GM21529 (cell line): ENCODE measurements at regions not wholly inside any gene's neighbourhood (a gene's known extent, or its start where the extent isn't known, plus 50 kb on each side); places are given as distances from the start of the nearest gene placed in this dataset.
A peak's percentile ranks its signal among the peaks of the same experiment; 100 is the strongest.

ENCODE experiments used
- ATAC-seq: cut with Tn5 transposase; IDR thresholded peaks from one replicate; pipeline ENCODE4 v1.9.1; 2021; ENCODE audit not compliant: unreplicated experiment

DNA sequence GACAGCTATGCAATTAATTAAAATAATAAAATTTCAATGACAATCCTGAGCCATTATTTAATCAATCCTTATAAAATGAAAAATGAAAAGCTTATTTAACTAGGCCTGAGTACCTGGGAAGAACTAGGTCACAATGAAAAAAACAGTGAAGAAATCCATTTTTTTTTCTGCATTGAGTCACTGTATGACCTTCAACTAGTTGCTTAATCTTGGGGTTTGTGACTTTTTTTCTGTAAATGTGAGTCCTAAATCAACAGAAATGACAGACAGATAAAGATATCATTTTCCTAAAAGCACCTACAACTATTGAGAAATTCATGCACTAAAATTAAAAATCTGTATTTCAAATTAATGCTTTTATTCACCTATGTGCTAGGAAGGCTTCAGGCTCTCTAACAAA lies 96.8 kb downstream of the TMEM26 start:
- no peak for ATAC-seq

- ATAC-seq: no peak
Measured at GRCh38 chr10:61355211-61355610, 98.0 kb downstream of the TMEM26 start.

DNA sequence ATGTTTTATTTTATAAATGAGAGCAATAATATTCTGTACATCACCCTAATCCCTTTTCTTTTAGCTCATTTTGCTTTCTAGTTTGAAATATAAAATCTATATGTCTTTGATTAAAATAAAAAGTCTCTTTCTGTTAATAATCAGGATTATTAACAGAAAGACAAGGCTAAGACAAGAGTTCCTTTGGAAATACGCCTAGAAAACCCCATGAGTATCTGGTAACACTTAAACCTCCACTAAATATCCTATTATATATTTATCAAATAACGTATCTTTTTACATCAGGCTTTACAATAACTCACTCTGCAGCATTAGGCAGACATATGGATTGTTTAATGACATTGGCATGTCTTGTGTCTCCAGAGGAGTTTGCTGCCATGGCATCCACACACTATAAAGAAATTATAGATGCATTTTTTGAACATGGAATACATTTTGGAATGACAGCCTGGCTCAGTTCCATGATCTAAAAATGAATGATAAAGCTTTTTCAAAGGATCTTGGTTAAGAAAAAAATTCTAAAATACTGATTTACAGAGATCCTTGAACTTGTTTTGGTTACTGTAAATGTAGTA lies 98.7 kb downstream of the TMEM26 start:
- ATAC-seq: no peak

- ATAC-seq: no peak
Measured at GRCh38 chr10:61350794-61351193, 102.4 kb downstream of the TMEM26 start.

GRCh38 chr10:61350068-61350467 lies 103.1 kb downstream of the TMEM26 start:
- no peak for ATAC-seq

DNA sequence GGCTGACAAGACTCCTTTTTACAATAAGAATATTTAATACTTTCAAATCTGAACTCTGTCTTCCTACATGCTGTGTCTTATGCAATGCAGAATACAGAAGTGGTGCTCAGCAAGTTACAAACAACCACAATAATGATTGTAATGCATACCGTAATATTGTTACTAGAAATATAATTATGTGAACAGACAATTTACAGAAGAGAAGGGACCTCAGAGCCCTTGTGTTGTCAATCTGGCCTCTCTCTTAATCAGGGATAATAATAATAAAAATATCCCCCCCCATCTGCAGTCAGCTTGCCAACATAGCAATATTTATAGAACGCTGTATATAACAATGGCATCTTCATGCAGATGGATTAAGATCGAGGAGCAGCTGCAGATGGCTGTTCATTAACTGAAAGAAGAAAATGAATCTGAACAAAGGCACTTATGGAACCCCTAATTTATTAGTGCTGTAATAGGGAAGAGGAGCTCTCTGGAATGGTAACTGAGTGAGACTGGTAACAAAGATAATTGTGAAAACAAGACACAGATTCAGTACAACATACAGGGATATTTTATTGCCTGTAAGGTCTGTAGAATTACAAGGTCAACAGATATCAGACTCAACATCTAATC lies 106.3 kb downstream of the TMEM26 start:
- no peak for ATAC-seq

DNA sequence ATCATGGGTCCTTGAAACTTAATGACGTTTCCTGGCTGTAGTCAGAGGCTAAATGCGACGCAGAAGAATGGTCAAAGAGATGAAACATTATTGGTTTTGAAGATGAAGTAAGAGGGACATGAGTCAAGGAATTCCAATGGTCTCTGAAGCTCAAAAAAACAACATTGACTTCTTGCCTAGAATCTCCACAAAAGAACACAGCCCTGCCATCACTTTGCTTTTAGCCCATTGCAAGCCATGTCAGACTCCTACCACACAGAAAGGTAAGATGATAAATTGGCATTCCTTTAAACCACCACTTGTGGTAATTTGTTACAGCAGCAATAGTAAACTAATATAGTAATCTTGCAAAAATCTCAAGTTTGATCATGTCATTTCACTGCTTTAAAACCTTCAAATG lies 109.4 kb downstream of the TMEM26 start:
- no peak for ATAC-seq

- no peak for ATAC-seq
Measured at GRCh38 chr10:61342858-61343572, 110.2 kb downstream of the TMEM26 start.

DNA sequence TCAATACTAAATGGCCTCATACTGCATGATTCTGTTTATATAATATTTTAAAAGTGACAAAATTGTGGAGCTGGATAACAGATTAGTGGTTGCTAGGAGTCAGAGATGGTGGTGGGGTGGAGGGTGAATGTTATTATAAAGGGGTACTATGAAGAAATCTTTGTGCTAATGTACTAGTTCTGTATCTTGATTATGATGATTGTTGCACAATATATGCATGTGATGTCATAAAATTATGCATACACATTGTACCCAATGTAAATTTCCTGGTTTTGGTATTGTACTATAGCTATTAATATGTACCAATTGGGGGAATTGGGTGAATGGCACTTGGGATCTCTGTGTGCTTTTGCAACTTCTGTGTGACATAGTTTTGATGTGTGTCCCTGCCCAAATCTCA lies 112.2 kb downstream of the TMEM26 start:
- ATAC-seq: no peak

DNA sequence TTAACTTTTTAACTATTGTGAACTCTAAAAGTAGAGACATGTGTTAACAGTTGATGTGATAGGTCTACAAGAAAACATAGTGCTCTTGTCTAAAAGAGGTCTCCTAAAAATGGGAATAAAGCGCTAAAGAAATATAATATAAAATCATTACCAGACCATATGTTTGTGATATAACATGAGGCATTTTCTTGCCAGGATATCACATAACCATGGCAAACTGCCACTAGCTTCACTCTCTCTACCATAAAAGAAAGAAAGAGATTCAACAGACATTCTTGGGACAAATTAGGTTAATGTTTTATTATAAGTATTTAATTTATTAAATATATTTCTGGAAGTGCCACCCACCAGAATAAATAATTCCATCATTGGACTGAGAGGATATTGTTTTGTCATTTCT lies 115.0 kb downstream of the TMEM26 start:
- ATAC-seq: no peak

GRCh38 chr10:61337741-61338140 lies 115.4 kb downstream of the TMEM26 start:
- no peak for ATAC-seq

- ATAC-seq: no peak
Measured at GRCh38 chr10:61336831-61337230, 116.3 kb downstream of the TMEM26 start.

DNA sequence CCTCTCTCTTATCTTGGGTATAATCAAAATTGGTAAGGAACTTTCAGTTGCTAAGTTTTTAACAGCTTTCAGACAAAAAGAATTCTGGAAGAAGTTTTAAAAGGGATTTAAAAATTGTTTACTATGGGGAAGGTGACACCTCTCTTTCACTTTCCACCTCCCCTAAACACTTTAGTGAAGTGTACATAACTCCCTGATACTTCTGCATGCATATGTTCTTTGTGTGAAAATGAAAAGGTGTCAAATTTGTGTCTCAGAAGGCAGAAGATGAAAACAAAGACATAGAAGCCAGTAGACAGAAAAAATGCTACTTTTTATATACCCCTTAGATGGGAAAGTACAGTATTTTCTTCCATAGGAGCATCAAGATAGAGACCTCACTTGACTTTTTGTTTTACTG lies 117.8 kb downstream of the TMEM26 start:
- no peak for ATAC-seq

DNA sequence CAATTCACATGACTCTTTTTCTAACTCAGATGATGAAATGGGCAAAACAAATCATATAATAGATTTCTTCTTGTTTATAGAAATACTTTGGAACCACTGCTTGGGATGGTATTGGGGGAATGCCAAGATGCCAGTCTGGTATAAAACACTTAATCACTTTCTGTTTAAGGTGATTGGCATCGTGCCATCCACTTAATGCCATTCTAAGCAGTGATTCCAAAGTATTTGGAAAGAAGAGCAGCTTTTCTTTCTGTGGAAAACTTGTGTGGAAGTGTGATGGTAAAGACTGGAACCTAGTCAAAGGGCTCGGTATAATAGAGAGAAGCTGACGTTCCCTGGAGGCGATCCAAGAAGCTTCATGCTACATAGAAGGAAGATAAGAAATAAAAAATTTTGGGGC lies 120.6 kb downstream of the TMEM26 start:
- ATAC-seq: no peak

GRCh38 chr10:61330669-61331068 lies 122.5 kb downstream of the TMEM26 start:
- ATAC-seq: no peak

DNA sequence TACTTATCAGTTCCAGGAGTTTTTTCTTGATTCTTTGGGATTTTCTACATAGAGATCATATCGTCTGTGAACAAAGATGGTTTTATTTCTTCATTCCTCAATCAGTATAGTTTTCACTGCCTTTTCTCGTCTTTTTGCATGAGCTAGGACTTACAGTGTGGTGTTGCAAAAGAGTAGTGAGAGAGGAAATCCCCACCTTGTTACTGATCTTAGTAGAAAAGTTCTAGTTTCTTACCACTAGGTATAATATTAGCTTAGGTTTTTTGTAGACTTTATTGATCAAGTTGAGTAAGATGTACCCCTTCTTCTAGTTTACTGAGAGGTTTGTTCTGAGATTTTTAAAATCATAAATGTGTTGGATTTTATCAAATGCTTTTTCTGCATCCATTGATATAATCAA lies 123.3 kb downstream of the TMEM26 start:
- ATAC-seq: peak; percentile 80

GRCh38 chr10:61325223-61325960 lies 127.8 kb downstream of the TMEM26 start:
- ATAC-seq: no peak

DNA sequence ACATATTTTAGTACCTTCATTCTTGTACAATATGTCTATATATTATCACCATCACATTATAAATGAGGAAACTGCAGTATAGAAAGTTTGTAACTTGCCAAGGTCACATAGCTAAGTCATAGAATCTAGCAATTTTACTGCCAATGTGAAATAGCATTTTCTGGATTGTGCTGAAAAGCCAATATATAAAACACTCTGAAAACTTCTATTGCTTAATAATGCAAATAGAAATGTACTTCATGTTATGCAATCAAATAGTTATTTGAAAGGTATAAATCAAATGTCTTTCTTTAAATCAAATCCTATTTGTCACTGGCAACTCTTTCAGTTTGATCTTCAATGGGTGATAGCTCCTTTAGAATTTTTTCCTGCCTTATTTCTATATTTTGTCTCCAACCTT lies 129.5 kb downstream of the TMEM26 start:
- no peak for ATAC-seq

- ATAC-seq: no peak
Measured at GRCh38 chr10:61321041-61321857, 131.9 kb downstream of the TMEM26 start.

GRCh38 chr10:61320257-61320587 lies 133.0 kb downstream of the TMEM26 start:
- no peak for ATAC-seq
